Activated T-helper 1 cell treated with anti-CD3 and anti-CD28 coated beads, Interleukin-2, amount 50 U/mL, for 16 hours (primary cell): ENCODE measurements at regions not wholly inside any gene's neighbourhood (a gene's known extent, or its start where the extent isn't known, plus 50 kb on each side); places are given as distances from the start of the nearest gene placed in this dataset.

Source experiments
- DNase-seq, 2 donors: peaks; one replicate each; pipeline ENCODE4 v3.0.0-alpha.2; 2020; ENCODE audit warnings: low read depth in 1 of 2, low spot score in 1 of 2

GRCh38 chr2:146634230-146635097, 1210.4 kb upstream of the ACVR2A start:
- no peak for DNase-seq

- DNase-seq = no peak
Observed at GRCh38 chr2:146633159-146633558, 1211.7 kb upstream of the ACVR2A start.

- DNase-seq = no peak
Observed at GRCh38 chr2:146632707-146633106, 1212.1 kb upstream of the ACVR2A start.

GRCh38 chr2:146624430-146625160, 1220.2 kb upstream of the ACVR2A start:
- DNase-seq = no peak

- DNase-seq = no peak
Observed at GRCh38 chr2:146623771-146624170, 1221.1 kb upstream of the ACVR2A start.

GRCh38 chr2:146621656-146622055, 1223.2 kb upstream of the ACVR2A start:
- no peak for DNase-seq

GRCh38 chr2:146615778-146616177, 1229.1 kb upstream of the ACVR2A start:
- DNase-seq = no peak

- DNase-seq = no peak
Observed at GRCh38 chr2:146608490-146608889, 1236.3 kb upstream of the ACVR2A start.

GRCh38 chr2:146604521-146604920, 1240.3 kb upstream of the ACVR2A start:
- no peak for DNase-seq

GRCh38 chr2:146602856-146603255, 1242.0 kb upstream of the ACVR2A start:
- no peak for DNase-seq

GRCh38 chr2:146602383-146602782, 1242.4 kb upstream of the ACVR2A start:
- DNase-seq = no peak

- DNase-seq = no peak
Observed at GRCh38 chr2:146598791-146599190, 1246.0 kb upstream of the ACVR2A start.

GRCh38 chr2:146597291-146597690, 1247.5 kb upstream of the ACVR2A start:
- DNase-seq = no peak

GRCh38 chr2:146591908-146592307, 1252.9 kb upstream of the ACVR2A start:
- no peak for DNase-seq

- DNase-seq = no peak
Observed at GRCh38 chr2:146587291-146587713, 1257.5 kb upstream of the ACVR2A start.

- DNase-seq = no peak
Observed at GRCh38 chr2:146584316-146584715, 1260.5 kb upstream of the ACVR2A start.

GRCh38 chr2:146579147-146579930, 1265.5 kb upstream of the ACVR2A start:
- DNase-seq = no peak

- no peak for DNase-seq
Observed at GRCh38 chr2:146576339-146577111, 1268.3 kb upstream of the ACVR2A start.

- DNase-seq = no peak
Observed at GRCh38 chr2:146572598-146572997, 1272.2 kb upstream of the ACVR2A start.

- DNase-seq = no peak
Observed at GRCh38 chr2:146561996-146562395, 1282.8 kb upstream of the ACVR2A start.

GRCh38 chr2:146547236-146547635, 1297.6 kb upstream of the ACVR2A start:
- DNase-seq = no peak
